AG09319 (cell line): ENCODE measurements at regions not wholly inside any gene's neighbourhood (a gene's known extent, or its start where the extent isn't known, plus 50 kb on each side); places are given as distances from the start of the nearest gene placed in this dataset.

Experiments
- DNase-seq: peaks from one replicate; pipeline ENCODE4 v3.0.0-alpha.2; 2010; ENCODE audit warnings: low read depth; ENCODE audit errors: extremely low read depth
- TF ChIP-seq, protein P1 (sequence below): IDR thresholded peaks from 2 replicates; pipeline ENCODE4 v1.5.1; 2011; ENCODE audit warnings: low read depth, mild to moderate bottlenecking, inconsistent platforms, low read length, moderate library complexity

DNA sequence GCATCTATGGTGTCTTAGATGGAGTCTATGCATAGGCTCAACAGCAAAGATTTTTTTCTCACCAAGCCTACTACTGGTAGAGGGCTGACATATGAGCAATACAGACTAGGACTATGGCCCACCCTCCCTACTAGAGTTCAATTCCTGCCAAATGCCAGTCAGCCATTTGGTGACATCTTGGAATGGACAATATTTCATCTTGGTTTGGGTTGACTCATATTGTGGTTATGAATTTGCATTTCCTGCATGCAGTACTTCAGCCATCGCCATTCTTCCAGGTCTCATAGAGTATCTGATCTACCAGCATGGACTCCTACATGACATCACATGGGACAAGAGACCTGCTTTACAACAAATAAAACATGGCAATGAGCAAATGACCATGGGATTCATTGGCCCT is 778.1 kb upstream of the SOX9 start:
- DNase-seq = no peak
- TF ChIP-seq, protein P1, sequence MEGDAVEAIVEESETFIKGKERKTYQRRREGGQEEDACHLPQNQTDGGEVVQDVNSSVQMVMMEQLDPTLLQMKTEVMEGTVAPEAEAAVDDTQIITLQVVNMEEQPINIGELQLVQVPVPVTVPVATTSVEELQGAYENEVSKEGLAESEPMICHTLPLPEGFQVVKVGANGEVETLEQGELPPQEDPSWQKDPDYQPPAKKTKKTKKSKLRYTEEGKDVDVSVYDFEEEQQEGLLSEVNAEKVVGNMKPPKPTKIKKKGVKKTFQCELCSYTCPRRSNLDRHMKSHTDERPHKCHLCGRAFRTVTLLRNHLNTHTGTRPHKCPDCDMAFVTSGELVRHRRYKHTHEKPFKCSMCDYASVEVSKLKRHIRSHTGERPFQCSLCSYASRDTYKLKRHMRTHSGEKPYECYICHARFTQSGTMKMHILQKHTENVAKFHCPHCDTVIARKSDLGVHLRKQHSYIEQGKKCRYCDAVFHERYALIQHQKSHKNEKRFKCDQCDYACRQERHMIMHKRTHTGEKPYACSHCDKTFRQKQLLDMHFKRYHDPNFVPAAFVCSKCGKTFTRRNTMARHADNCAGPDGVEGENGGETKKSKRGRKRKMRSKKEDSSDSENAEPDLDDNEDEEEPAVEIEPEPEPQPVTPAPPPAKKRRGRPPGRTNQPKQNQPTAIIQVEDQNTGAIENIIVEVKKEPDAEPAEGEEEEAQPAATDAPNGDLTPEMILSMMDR = no peak

DNA sequence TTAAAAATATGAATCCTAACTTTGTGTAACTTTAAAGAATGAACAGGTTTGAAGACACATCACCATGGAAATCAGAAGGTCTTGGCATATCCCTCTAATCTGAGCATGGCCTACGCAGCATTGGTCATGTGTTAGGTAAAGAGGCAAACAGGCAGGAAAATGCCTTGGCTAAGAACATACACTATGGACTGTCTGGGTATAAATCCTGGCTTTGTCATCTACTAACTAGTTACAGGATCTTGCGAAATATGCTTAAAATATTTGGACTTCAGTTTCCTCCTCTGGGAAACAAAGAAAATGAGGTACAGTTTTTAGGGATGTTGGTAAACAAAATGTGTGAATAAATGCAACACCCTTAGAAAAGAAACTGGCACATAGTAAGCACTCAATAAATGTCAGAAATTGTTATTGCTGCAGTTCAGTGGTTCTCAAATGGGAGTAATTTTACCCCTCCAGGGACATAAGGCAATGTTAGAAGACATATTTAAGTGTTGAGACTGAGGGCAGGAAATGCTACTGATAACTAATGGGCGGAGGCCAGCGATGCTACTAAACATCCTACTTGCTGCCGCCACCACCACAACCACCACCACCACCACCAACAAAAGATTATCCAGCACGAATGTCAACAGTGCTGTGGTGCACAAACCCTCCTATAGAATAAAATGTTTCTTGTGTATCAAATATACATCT is 770.8 kb upstream of the SOX9 start:
- no peak for DNase-seq
- TF ChIP-seq, protein P1 = no peak

DNA sequence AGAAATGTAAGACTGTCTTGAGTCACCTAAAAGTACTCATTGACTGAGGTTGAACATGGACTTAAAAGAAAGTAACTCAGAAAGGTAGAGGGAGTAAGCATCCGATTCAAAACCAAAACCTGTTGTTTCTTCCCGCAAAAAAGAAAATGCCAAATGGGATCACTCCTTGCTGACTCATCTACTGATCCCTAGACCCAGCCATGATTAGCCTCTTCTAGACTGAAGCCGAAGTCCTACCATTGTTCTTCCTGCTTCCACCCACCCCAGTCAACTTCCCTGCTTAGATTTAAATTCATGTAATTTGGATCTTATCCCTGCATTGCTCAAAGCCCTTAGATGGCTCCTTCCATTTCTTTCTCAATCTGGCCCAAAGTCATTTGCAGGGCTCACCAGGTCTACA is 760.5 kb upstream of the SOX9 start:
- TF ChIP-seq, protein P1 = no peak
- DNase-seq = no peak

DNA sequence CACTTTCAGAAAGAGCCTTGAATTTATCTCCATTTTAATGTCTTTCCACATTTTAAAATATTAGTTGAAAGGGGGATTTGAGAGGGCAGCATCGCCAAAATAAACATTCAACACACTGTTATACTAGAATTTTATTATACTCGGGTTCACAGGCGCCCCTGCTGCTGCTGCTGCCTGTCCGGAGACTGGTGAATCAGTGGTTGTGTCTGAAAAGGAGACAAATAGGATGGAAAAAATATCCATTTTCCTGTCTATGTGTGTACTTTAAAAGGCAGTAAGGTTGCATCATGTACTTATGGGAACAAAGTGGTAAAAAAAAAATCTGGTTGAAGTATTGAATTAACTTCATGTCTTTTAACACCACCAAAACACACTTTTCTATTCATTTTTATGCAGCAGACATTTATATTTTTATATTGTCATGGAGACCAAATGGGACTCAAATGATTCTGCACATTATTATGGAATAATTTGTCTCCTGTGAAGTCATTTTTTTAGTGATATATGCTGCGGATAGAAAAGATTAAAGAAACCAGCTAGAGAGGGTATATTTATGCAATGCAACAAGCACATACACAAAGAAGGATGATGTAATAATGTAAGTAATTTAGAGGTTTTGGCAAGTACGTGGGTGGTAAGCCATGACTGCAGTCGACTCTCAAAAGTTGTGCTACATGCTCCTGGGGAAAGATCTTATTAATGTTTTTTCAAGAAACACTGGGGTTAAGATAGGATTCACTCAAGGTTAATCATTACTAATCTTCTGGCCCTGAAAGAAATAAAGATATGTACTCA is 759.0 kb upstream of the SOX9 start:
- TF ChIP-seq, protein P1 = no peak
- DNase-seq = no peak

DNA sequence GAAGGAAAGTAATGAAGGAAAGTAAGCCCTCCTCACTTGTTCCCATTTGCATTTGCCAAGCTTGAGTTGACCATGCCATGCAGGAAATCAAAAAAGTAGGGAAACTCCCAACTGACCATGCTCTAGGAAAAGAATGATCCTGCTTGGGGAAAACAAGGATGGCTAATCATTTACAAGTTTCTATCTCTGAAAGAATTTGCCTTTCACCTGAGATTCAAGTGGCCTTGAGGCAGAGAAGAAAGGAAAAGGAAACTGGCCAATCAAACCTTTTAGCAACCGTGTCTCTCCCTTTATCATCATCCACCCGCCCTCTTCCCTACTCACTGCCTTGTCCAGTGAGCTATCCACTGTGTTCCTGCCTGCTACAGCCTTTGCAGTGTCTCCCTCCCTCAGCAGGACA is 757.2 kb upstream of the SOX9 start:
- TF ChIP-seq, protein P1 = no peak
- no peak for DNase-seq

DNA sequence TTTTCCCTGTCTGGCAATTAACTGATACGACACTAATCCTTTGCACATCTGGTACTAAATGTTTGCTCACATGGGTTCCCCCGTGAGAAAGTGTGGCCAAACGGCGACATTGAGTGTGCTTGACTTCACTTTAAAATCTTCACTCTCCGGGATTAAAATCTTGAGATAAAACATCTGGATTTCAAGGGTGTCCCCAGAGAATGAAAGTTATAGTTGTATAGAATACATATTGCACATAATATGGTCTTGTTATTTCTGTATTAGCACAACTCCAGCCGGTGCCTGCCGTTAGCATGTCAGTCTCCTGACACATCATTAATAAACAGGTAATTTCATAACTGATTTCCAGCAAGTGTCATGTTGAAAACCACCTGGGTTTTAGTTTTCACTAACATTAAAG is 749.0 kb upstream of the SOX9 start:
- TF ChIP-seq, protein P1 = no peak

DNA sequence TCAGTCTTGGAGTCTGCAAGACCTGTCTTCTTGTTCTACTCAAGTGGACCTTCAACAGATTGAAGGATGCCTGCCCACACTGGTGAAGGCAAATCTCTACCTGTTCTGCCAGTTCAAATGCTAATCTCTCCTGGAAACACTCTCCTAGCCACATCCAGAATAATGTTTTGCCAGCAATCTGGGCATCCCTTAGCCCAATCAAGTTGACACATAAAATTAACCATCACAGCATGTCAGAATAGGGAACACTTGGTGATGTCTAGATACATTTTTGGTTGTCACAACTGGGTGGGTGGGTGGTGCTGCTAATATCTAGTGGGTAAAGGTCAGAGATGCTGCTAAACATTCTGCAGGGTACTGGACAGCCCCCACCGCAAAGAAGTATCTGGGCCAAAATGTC is 744.9 kb upstream of the SOX9 start:
- no peak for DNase-seq
- TF ChIP-seq, protein P1 = no peak

More for the DNA sequence above, 749.0 kb upstream of the SOX9 start:
- DNase-seq = no peak
